GM23338 (cell line): ENCODE measurements at regions not wholly inside any gene's neighbourhood (a gene's known extent, or its start where the extent isn't known, plus 50 kb on each side); places are given as distances from the start of the nearest gene placed in this dataset.

ENCODE experiments used
- CREB1 ChIP-seq: fragments of 250-450 bp; sonication (Bioruptor Pico); IDR thresholded peaks from 2 replicates; pipeline ENCODE4 v1.5.0; 2020; ENCODE audit warnings: low read depth, mild to moderate bottlenecking, moderate library complexity
- CTCF ChIP-seq, 2 experiments: fragments of 200-600 bp in 1 of 2; sonication (generic) in 1 of 2; conservative IDR thresholded peaks; 2 replicates each; pipeline versions ENCODE4 v1.5.1 to v1.6.1; 2016 to 2017; ENCODE audit warnings: antibody characterized with exemption in 2 of 2, low read depth in 2 of 2, mild to moderate bottlenecking in 2 of 2, moderate library complexity in 1 of 2
- ETS1 ChIP-seq: IDR thresholded peaks from 2 replicates; pipeline ENCODE4 v1.6.1; 2016; ENCODE audit warnings: antibody characterized with exemption
- EZH2 ChIP-seq: fragments of 200-600 bp; sonication (generic); IDR thresholded peaks from one replicate; pipeline ENCODE4 v1.8.0; 2017; ENCODE audit warnings: antibody characterized with exemption, mild to moderate bottlenecking, low read depth; ENCODE audit not compliant: unreplicated experiment
- EZH2phosphoT487 ChIP-seq: fragments of 200-600 bp; sonication (generic); IDR thresholded peaks from one replicate; pipeline ENCODE4 v1.8.1; 2018; ENCODE audit warnings: antibody characterized with exemption; ENCODE audit not compliant: unreplicated experiment
- JUNB ChIP-seq: IDR thresholded peaks from one replicate; pipeline ENCODE4 v1.6.1; 2016; ENCODE audit warnings: antibody characterized with exemption; ENCODE audit not compliant: unreplicated experiment
- NANOG ChIP-seq: IDR thresholded peaks from 2 replicates; pipeline ENCODE4 v1.6.1; 2016; ENCODE audit warnings: antibody characterized with exemption, borderline replicate concordance
- POLR2AphosphoS5 ChIP-seq: IDR thresholded peaks from 2 replicates; pipeline ENCODE4 v1.6.1; 2016; ENCODE audit warnings: antibody characterized with exemption, low read depth
- REST ChIP-seq: IDR thresholded peaks from one replicate; pipeline ENCODE4 v1.6.1; 2018; ENCODE audit warnings: antibody characterized with exemption; ENCODE audit not compliant: unreplicated experiment
- STAT1 ChIP-seq: IDR thresholded peaks from one replicate; pipeline ENCODE4 v1.6.1; 2016; ENCODE audit warnings: antibody characterized with exemption; ENCODE audit not compliant: unreplicated experiment
- ZNF331 ChIP-seq: fragments of 250-450 bp; sonication (Bioruptor Pico); IDR thresholded peaks from 2 replicates; pipeline ENCODE4 v1.5.0; 2020; ENCODE audit warnings: low read depth, mild to moderate bottlenecking, moderate library complexity
- ZNF462 ChIP-seq: fragments of 250-450 bp; sonication (Bioruptor Pico); IDR thresholded peaks from 2 replicates; pipeline ENCODE4 v1.5.0; 2020; ENCODE audit warnings: mild to moderate bottlenecking, moderate library complexity

GRCh38 chr3:127462111-127462655, 128.3 kb downstream of the TPRA1 start:
- TF ChIP-seq CTCF (conservative IDR thresholded peaks at IDR 0.05; ENCODE audit: low read depth in 2 of 2) (no peak), EZH2 (no peak), ETS1 (no peak), REST (no peak), EZH2phosphoT487 (no peak), POLR2AphosphoS5 (no peak), ZNF331 (no peak), CREB1 (CRISPR knock-in tag) (no peak), JUNB (no peak), NANOG (no peak), STAT1 (no peak), ZNF462 (CRISPR knock-in tag) (no peak)
